ENCODE measurements at regions not wholly inside any gene's neighbourhood (a gene's known extent, or its start where the extent isn't known, plus 50 kb on each side); places are given as distances from the start of the nearest gene placed in this dataset.

GRCh38 chr13:50535050-50535449 is 308.4 kb downstream of the DLEU7 start:
- TF ChIP-seq CTCF (IDR thresholded peaks at IDR 0.05) (no peak), EP300 (IDR thresholded peaks at IDR 0.05) (no peak), POLR2A (IDR thresholded peaks at IDR 0.05) (no peak), POLR2AphosphoS5 (IDR thresholded peaks at IDR 0.05) (no peak)
